DMS 273 treated with DMSO at 0.1 percent for 48 hours (cell line): ENCODE measurements at regions not wholly inside any gene's neighbourhood (a gene's known extent, or its start where the extent isn't known, plus 50 kb on each side); places are given as distances from the start of the nearest gene placed in this dataset.

Source experiments
- DNase-seq: peaks from one replicate; lab custom pipeline; 2025; lab: John Stamatoyannopoulos, UW

DNA sequence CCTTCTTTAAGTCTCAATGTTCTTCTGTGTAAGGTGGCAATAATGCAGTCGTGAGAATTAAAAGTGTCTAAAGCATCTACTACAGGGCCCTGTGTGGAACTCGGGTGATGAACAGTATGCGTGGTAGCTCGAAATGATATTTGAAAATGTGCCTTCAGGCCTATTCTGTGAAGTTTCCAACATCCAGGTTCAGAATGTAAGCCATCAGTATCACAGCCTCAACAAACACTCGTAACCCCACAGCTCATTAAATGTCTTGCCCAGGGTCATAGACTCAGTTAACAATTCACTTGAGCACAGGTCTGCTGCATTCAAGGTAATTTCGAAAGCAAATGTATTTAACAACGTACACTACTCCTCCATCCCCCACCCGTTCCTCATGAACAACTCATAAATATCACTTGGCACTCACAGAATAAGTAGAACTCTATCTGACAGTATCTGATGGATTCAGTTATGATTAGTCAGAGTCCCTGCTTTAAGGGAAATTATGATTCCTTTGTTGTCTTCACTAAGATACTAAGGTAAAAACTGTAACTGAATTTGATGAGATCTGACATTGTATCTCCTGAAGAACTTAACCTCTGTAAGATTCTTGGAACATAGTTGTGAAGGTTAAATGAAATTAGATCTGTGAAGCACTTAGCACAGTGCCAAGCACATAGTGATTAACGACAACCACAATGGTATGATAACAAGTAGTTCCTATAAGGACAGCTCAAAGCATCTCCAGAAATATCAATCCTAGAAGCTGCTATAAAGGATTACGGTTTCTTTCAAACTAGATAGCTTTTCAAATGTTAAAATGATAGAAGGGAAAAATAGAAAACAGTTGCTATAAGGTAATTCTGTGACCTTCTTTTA is 642.3 kb downstream of the TBL1XR1 start:
- DNase-seq = no peak

- no peak for DNase-seq
These were observed 643.0 kb downstream of the TBL1XR1 start for GRCh38 chr3:176554264-176554663.

GRCh38 chr3:176526942-176527341 is 670.3 kb downstream of the TBL1XR1 start:
- DNase-seq = no peak

GRCh38 chr3:176526225-176526624 is 671.1 kb downstream of the TBL1XR1 start:
- no peak for DNase-seq

DNA sequence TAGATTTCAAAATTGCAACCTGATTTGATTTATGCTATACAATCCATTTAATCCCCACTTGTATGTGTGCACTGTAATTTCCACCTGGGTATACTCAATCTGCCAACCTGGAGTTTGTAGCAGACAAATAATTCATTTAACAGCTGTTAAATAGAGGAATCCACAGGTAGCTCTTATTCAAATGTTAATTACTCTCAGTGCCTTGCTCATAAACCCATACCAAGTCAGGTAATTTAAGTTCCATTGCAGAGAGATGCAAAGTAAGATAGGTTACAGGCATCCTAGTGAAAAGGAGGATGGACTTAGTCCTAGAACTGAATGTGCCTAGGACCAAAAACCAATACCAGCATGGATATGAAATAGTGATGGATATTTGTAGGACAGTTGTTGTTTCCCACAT is 674.2 kb downstream of the TBL1XR1 start:
- DNase-seq = no peak

GRCh38 chr3:176522436-176522835 is 674.8 kb downstream of the TBL1XR1 start:
- DNase-seq = no peak

- DNase-seq = no peak
These were observed 675.6 kb downstream of the TBL1XR1 start for GRCh38 chr3:176521531-176522175.

GRCh38 chr3:176514297-176514696 is 683.0 kb downstream of the TBL1XR1 start:
- no peak for DNase-seq

GRCh38 chr3:176513604-176514003 is 683.7 kb downstream of the TBL1XR1 start:
- DNase-seq = no peak

- DNase-seq = no peak
These were observed 685.2 kb downstream of the TBL1XR1 start for GRCh38 chr3:176512037-176512436.

DNA sequence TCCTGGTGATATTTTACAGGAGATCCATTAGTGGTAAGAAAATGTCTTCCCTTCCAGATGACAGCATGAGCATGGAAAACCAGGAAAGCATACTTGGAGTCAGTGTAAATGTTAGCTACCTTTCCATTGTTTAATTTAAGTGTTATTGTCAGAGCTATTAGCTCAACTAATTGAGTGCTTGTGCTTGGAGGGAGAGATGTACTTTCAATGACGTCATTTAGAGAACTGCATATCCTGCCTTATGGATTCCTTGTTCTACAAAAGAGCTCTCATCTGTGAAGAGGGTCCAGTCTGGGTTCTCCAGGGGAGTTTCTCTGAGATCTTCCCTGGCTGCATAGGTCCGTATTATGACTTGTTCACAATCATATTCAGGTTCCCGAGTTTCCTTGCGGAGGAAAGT is 687.2 kb downstream of the TBL1XR1 start:
- DNase-seq = no peak

DNA sequence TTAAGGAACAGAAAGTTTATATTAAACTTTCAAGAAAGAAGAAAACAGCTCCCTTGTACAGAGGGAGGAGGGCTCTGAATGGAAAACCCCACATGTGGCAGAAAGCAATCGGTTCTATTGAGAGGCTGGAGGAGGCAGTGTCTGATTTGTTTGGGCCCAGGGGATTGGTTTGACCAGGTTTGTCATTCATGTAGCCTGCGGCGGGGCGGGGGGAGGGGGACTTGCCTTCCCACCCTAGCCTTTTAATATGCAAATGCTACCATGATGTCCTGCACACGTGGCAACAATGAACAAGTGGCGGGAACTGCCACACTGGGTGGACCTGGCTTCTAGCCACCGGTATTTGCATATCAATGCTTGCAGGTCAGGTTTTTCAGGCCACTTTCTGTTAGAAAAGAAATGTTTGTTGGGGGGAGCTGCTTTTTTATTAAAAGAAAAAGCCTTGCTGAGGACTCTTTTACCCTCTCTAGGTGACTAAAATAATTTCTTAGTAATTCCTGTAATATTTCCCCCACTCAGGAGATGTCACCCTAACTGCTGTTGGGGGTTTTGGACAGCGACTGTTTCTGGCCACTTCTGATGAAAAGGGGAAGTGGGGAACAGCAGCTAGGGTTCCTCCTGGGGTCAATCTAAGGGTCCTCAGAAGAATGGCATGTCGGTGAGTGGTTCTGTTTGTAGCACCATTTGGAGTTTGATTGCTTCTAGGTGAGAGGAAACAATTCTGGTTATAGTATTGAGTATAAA is 691.2 kb downstream of the TBL1XR1 start:
- no peak for DNase-seq

DNA sequence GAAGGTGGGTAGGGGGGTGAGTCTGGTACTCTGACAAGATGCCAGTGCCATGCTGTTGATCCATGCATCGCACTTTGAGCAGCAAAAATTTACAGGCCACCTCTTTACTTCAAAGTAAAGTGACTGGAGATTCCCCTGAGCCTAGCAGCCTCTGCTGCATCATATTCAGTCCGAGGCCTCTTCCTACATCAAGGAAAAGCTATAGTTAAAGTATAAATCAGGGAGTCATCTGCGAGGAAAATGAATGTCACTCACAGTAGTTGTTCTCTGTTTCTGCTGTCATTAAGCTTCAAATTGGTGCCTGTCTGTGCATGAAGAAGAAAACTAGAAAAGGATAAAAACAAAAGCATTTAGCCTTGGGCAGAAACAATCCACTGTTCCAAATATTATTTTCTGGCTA is 706.2 kb downstream of the TBL1XR1 start:
- no peak for DNase-seq

DNA sequence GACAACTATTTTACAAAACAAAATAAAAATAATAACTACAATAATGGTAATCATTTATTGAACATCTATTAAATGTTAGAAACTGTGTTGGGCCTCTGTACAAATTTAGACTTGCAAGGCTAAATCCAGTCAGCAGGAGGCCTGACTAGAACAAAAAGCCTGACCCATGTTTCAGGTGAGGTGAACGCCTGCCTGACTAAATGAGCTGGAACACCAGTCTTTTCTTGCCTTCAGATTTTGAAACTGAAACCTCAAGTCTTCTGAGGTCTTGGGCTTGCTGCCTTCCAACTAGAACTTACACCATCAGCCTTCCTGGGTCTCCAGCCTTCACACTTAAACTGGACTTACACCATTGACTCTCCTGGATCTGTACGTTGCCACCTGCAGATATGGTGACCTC is 706.9 kb downstream of the TBL1XR1 start:
- no peak for DNase-seq

GRCh38 chr3:176479248-176479647 is 718.0 kb downstream of the TBL1XR1 start:
- no peak for DNase-seq

GRCh38 chr3:176469694-176470205 is 727.5 kb downstream of the TBL1XR1 start:
- no peak for DNase-seq

GRCh38 chr3:176463610-176464009 is 733.7 kb downstream of the TBL1XR1 start:
- DNase-seq = no peak

DNA sequence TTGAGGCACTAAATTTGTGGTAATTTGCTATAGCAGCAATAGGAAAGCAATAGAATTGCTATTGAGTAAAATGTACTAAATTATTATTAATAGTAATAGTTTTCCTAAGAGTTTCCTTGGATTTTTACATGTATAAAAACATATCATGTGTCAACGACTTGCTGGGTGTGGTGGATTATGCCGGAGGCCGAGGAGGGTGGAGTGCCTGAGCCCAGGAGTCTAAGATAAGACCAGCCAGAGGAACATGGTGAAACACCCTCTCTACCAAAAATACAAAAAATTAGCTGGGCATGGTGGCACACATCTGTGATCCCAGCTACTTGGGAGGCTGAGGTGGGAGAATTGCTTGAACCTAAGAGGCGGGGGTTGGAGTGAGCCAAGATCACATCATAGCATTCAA is 749.9 kb downstream of the TBL1XR1 start:
- DNase-seq = no peak

- no peak for DNase-seq
These were observed 755.0 kb downstream of the TBL1XR1 start for GRCh38 chr3:176442326-176442725.

DNA sequence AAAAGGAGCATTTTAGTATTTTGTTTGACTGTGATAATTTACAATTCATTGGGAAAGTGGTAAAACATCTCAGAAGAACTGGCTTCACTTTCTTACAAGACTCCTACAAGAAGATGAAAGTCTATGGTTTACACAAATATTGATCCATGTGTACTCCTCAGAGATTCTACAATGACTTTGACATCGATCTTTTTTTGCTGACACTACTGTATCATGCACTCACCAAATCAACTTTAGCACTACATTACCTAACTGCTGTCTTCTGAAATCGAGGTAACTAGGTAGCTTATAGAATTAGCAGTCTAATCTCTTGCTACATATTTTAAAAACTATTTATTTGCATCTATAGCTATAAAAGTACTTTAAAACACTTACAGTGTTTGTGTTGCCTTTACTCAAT is 757.6 kb downstream of the TBL1XR1 start:
- DNase-seq = no peak

DNA sequence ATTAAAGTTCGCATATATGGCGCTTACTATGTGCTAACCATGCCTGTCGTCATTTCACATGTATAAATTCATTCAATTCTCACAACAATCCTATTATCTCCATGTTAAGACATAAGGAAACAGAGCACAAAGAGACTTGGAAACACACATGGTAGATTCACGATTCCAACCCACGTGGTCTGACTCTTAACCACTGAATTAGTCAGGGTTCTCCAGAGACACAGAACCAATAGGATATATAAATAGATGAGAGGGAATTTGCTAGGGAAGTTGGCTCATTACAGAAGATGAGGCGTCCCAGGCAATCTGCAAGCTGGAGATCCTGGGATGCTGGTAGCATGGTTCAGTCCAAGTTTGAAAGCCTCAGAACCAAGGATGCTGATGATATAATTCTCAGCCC is 765.3 kb downstream of the TBL1XR1 start:
- no peak for DNase-seq

GRCh38 chr3:176431038-176431418 is 766.3 kb downstream of the TBL1XR1 start:
- DNase-seq = no peak
